AG10803 (cell line): ENCODE measurements at regions not wholly inside any gene's neighbourhood (a gene's known extent, or its start where the extent isn't known, plus 50 kb on each side); places are given as distances from the start of the nearest gene placed in this dataset.

Source experiments
- DNase-seq: peaks from one replicate; pipeline ENCODE4 v3.0.0; 2010; ENCODE audit warnings: low read depth
- H3K4me3 ChIP-seq: 2 replicates; pipeline ENCODE4 v1.5.1; 2011; ENCODE audit warnings: mild to moderate bottlenecking, low read length, control low read depth
- TF ChIP-seq, protein P1 (sequence below): conservative IDR thresholded peaks from 2 replicates; pipeline ENCODE4 v1.5.1; 2011; ENCODE audit warnings: mild to moderate bottlenecking, low read length, control low read depth, inconsistent platforms

DNA sequence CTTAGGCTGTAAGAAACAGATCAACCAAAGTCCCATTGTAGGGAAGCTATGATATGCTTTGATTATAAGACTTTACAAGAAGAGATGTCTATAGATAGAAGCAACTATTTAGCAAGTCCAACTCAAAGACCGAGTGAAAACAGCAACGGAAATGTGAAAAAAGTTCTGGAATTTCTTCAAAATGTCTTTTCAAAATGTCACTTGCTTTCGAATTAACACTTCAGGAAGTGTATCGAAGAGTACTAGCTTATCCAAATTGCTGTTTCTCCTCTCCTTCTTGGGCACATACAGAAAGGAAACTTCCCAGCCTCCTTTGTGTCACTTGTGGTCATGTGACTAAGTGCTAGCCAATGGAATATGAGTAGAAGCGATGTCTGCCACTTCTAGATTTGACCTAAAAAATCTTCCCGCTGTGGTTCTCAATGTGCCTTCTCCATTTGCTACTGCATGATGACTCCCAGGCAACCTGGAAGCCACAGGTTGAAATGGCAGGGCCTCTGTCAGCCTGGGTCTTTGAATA lies 89.9 kb downstream of the TSEN15 start:
- DNase-seq = no peak
- TF ChIP-seq, protein P1, sequence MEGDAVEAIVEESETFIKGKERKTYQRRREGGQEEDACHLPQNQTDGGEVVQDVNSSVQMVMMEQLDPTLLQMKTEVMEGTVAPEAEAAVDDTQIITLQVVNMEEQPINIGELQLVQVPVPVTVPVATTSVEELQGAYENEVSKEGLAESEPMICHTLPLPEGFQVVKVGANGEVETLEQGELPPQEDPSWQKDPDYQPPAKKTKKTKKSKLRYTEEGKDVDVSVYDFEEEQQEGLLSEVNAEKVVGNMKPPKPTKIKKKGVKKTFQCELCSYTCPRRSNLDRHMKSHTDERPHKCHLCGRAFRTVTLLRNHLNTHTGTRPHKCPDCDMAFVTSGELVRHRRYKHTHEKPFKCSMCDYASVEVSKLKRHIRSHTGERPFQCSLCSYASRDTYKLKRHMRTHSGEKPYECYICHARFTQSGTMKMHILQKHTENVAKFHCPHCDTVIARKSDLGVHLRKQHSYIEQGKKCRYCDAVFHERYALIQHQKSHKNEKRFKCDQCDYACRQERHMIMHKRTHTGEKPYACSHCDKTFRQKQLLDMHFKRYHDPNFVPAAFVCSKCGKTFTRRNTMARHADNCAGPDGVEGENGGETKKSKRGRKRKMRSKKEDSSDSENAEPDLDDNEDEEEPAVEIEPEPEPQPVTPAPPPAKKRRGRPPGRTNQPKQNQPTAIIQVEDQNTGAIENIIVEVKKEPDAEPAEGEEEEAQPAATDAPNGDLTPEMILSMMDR = no peak
- no peak overlapping the region for H3K4me3 ChIP-seq

DNA sequence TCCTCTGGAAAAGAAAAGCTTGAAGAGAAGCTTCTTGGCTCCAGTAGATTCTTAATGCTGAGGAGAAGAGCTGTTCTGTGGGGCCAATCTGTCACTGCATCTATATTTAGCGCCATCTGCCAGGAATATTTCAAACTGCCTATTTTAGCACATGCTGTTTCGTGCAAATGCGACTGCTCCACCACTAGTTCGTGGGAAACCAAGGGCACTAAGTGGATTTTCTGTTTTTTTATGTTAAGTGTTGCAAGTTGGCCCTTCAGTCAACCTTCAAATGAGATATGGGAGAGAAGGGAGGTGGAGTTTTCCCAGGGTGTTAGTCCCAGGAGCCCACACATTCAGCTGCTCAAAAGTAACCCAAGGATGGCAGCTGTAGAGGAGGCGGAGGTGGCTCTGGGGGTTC lies 91.9 kb downstream of the TSEN15 start:
- TF ChIP-seq, protein P1 = peak; percentile 43
- no peak overlapping the region for H3K4me3 ChIP-seq
- DNase-seq = peak; percentile 79

DNA sequence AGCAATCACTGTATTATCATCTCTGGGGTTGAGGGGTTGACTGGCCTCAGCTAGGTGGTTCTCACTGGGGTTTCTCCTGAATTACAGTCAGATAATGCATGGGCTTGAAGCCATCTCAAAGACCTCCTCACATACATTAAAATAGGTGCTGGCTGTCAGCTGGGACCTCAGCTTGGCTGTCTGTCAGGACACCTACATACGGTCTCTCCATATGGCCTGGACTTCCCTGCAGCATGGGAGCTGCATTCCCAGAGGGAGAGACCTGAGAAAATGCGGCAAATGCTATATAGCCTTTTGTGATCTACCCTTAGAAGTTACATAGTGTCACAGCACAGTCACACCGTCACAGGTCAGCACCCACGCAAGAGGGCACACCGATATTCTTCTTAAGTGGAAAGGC lies 93.6 kb downstream of the TSEN15 start:
- TF ChIP-seq, protein P1 = no peak
- no peak for DNase-seq
- H3K4me3 ChIP-seq = no peak overlapping the region

GRCh38 chr1:184146202-184146601 lies 94.7 kb downstream of the TSEN15 start:
- H3K4me3 ChIP-seq = no peak overlapping the region
- TF ChIP-seq, protein P1 = no peak
- no peak for DNase-seq

GRCh38 chr1:184150776-184151531 lies 99.4 kb downstream of the TSEN15 start:
- peak; percentile 77 for DNase-seq
- TF ChIP-seq, protein P1 = no peak
- no peak overlapping the region for H3K4me3 ChIP-seq

DNA sequence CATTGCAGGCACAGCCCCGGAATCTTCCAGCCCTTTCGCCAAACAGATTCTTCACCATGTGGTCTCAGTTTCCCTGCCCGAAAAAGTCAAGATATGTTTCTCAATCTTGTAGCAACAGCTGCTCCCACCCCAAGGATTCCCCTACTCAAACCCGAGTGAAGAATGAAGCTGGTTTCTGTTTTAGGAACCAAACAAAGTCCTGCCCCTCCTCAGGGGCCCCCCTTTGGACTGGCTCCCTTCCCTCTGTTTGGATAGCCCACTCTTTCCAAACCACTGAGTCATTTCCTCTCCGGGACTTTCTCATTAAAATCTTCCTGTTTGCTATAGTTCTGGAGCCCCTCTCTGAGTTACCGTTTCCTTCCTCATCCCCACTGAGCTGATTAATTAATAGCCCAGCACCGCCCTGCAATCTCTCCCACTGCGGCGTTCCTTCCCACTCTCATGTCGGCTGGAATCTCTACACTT lies 100.9 kb downstream of the TSEN15 start:
- H3K4me3 ChIP-seq = peak overlapping the region; percentile 48
- peak; percentile 30 for DNase-seq
- TF ChIP-seq, protein P1 = no peak

GRCh38 chr1:184152974-184153373 lies 101.4 kb downstream of the TSEN15 start:
- H3K4me3 ChIP-seq = peak overlapping the region; percentile 48

More at GRCh38 chr1:184152974-184153373, 101.4 kb downstream of the TSEN15 start:
- TF ChIP-seq, protein P1 = no peak
- DNase-seq = no peak
